ENCODE measurements at regions not wholly inside any gene's neighbourhood (a gene's known extent, or its start where the extent isn't known, plus 50 kb on each side); places are given as distances from the start of the nearest gene placed in this dataset.

- intact Hi-C loops (cut with micrococcal nuclease; ENCODE audit: unreplicated experiment), result no loop called here
- no peak for DNase-seq
- H3K4me3 ChIP-seq (ENCODE audit: low read depth, low read length), result no peak overlapping the region
- Mint-ChIP-seq H3K4me1 (ENCODE audit: low read depth, unreplicated experiment) (no peaks in the 10 kb centered on the region), H3K36me3 (ENCODE audit: insufficient read depth, unreplicated experiment) (no peaks in the 10 kb centered on the region), H3K4me3 (ENCODE audit: unreplicated experiment) (no peak overlapping the region), H3K27me3 (ENCODE audit: insufficient read depth, unreplicated experiment) (peaks cover 3% of the 10 kb centered on the region), H3K9me3 (ENCODE audit: unreplicated experiment) (no peaks in the 10 kb centered on the region), H3K27ac (ENCODE audit: unreplicated experiment) (no peak overlapping the region)
- no peaks in the 10 kb centered on the region for H3K4me1 ChIP-seq
- ChIA-PET POLR2A (no interaction called here), CTCF (no interaction called here)
- no peak for TF ChIP-seq CTCF (IDR thresholded peaks at IDR 0.05; ENCODE audit: insufficient read depth in 1 of 2, low read depth in 1 of 2, low read length in 1 of 2, severe bottlenecking in 1 of 2, unreplicated experiment in 1 of 2)
- H3K9me3 ChIP-seq, result peaks cover 6% of the 10 kb centered on the region; the same call in 1 of the 2 replicates
- H3K36me3 ChIP-seq (ENCODE audit: control insufficient read depth, insufficient read depth, low read length), result no peaks in the 10 kb centered on the region
- H3K27me3 ChIP-seq (replicated peaks; ENCODE audit: control insufficient read depth, insufficient read depth, low read length), result no peaks in the 10 kb centered on the region
- BruUV-seq (replicated peaks), result no TSS peak
Observed at GRCh38 chr12:92197815-92198214, 52.2 kb upstream of the BTG1 start.

GRCh38 chr12:92196368-92196767, 50.7 kb upstream of the BTG1 start:
- BruUV-seq (replicated peaks), result no TSS peak
- Mint-ChIP-seq H3K9me3 (ENCODE audit: unreplicated experiment) (no peaks in the 10 kb centered on the region), H3K4me1 (ENCODE audit: low read depth, unreplicated experiment) (no peaks in the 10 kb centered on the region), H3K27ac (ENCODE audit: unreplicated experiment) (no peak overlapping the region), H3K27me3 (ENCODE audit: insufficient read depth, unreplicated experiment) (peaks cover 3% of the 10 kb centered on the region), H3K4me3 (ENCODE audit: unreplicated experiment) (no peak overlapping the region), H3K36me3 (ENCODE audit: insufficient read depth, unreplicated experiment) (no peaks in the 10 kb centered on the region)
- ChIA-PET POLR2A (no interaction called here), CTCF (no interaction called here)
- H3K9me3 ChIP-seq, result peaks cover 6% of the 10 kb centered on the region; the same call in 1 of the 2 replicates
- no peak for TF ChIP-seq CTCF (IDR thresholded peaks at IDR 0.05; ENCODE audit: insufficient read depth in 1 of 2, low read depth in 1 of 2, low read length in 1 of 2, severe bottlenecking in 1 of 2, unreplicated experiment in 1 of 2)
- DNase-seq, result no peak
- intact Hi-C loops (cut with micrococcal nuclease; ENCODE audit: unreplicated experiment), result no loop called here
- H3K4me3 ChIP-seq (ENCODE audit: low read depth, low read length), result no peak overlapping the region
- no peaks in the 10 kb centered on the region for H3K4me1 ChIP-seq
- no peaks in the 10 kb centered on the region for H3K27me3 ChIP-seq (replicated peaks; ENCODE audit: control insufficient read depth, insufficient read depth, low read length)
- no peaks in the 10 kb centered on the region for H3K36me3 ChIP-seq (ENCODE audit: control insufficient read depth, insufficient read depth, low read length)

All from Caco-2 (cell line).